Brain microvascular endothelial cell (primary cell): ENCODE measurements at regions not wholly inside any gene's neighbourhood (a gene's known extent, or its start where the extent isn't known, plus 50 kb on each side); places are given as distances from the start of the nearest gene placed in this dataset.
A peak's percentile ranks its signal among the peaks of the same experiment; 100 is the strongest.

Experiments
- DNase-seq: peaks from one replicate; pipeline ENCODE4 v3.0.0-alpha.2; 2020
- H3K27ac ChIP-seq: fragments of 250-450 bp; sonication (Bioruptor Pico); 2 replicates; pipeline ENCODE4 v1.5.1; 2020; ENCODE audit warnings: mild to moderate bottlenecking, moderate library complexity
- H3K27me3 ChIP-seq: fragments of 250-450 bp; sonication (Bioruptor Pico); replicated peaks from 2 replicates; pipeline ENCODE4 v1.5.1; 2020; ENCODE audit warnings: mild to moderate bottlenecking
- H3K36me3 ChIP-seq: fragments of 250-450 bp; sonication (Bioruptor Pico); replicated peaks from 2 replicates; pipeline ENCODE4 v1.5.1; 2020; ENCODE audit warnings: mild to moderate bottlenecking
- H3K4me3 ChIP-seq: 2 replicates; pipeline ENCODE4 v1.5.1; 2011; ENCODE audit warnings: low read depth, mild to moderate bottlenecking, control low read depth, low read length, moderate library complexity
- CTCF ChIP-seq: IDR thresholded peaks from 2 replicates; pipeline ENCODE4 v1.5.1; 2011; ENCODE audit warnings: low read depth, mild to moderate bottlenecking, moderate library complexity, low read length, control low read depth, inconsistent platforms; ENCODE audit errors: missing control alignments
- in situ Hi-C: cut with HindIII; loops from 2 replicates; pipeline ENCODE4 v1.10.0; 2017; ENCODE audit warnings: low sequenced_read_pairs, low pct_ligation_motif_present

- TF ChIP-seq CTCF = no peak
- Histone ChIP-seq H3K27ac (no peak overlapping the region), H3K36me3 (no peaks in the 10 kb centered on the region), H3K4me3 (no peak overlapping the region), H3K27me3 (no peaks in the 10 kb centered on the region)
- DNase-seq = no peak
- in situ Hi-C loops = no loop called here
Observed at GRCh38 chr12:30063435-30063945, 279.7 kb upstream of the TMTC1 start.

- TF ChIP-seq CTCF = no peak
- no peak for DNase-seq
- Histone ChIP-seq H3K27ac (no peak overlapping the region), H3K4me3 (no peak overlapping the region), H3K36me3 (no peaks in the 10 kb centered on the region), H3K27me3 (no peaks in the 10 kb centered on the region)
- in situ Hi-C loops = no loop called here
Observed at GRCh38 chr12:30048371-30048770, 264.6 kb upstream of the TMTC1 start.

GRCh38 chr12:30047516-30048254 is 263.9 kb upstream of the TMTC1 start:
- TF ChIP-seq CTCF = no peak
- DNase-seq = peak; percentile 63
- Histone ChIP-seq H3K27me3 (no peaks in the 10 kb centered on the region), H3K27ac (peak overlapping the region; percentile 82), H3K4me3 (no peak overlapping the region), H3K36me3 (no peaks in the 10 kb centered on the region)
- in situ Hi-C loops = no loop called here

GRCh38 chr12:30046376-30046775 is 262.6 kb upstream of the TMTC1 start:
- H3K27ac ChIP-seq = peak overlapping the region; percentile 82
- peak; percentile 25 for DNase-seq
- in situ Hi-C loops = no loop called here
- no peak for TF ChIP-seq CTCF
- no peak overlapping the region for H3K4me3 ChIP-seq
- H3K27me3 ChIP-seq = no peaks in the 10 kb centered on the region
- H3K36me3 ChIP-seq = no peaks in the 10 kb centered on the region

GRCh38 chr12:30045171-30045570 is 261.4 kb upstream of the TMTC1 start:
- no peak for TF ChIP-seq CTCF
- in situ Hi-C loops = no loop called here
- Histone ChIP-seq H3K27me3 (no peaks in the 10 kb centered on the region), H3K36me3 (no peaks in the 10 kb centered on the region), H3K27ac (no peak overlapping the region), H3K4me3 (no peak overlapping the region)
- DNase-seq = no peak

- DNase-seq = no peak
- Histone ChIP-seq H3K4me3 (no peak overlapping the region), H3K27me3 (no peaks in the 10 kb centered on the region), H3K27ac (no peak overlapping the region), H3K36me3 (no peaks in the 10 kb centered on the region)
- in situ Hi-C loops = no loop called here
- no peak for TF ChIP-seq CTCF
Observed at GRCh38 chr12:30044206-30044605, 260.5 kb upstream of the TMTC1 start.
